Inferior parietal cortex (tissue), 1 donor: ENCODE measurements at regions not wholly inside any gene's neighbourhood (a gene's known extent, or its start where the extent isn't known, plus 50 kb on each side); places are given as distances from the start of the nearest gene placed in this dataset.
"Not testable (repeated sequence)": the region's sequence is repeated elsewhere in the genome, so short reads cannot be mapped to it uniquely, and the experiment has no call there.

Source experiments
- DNase-seq: peaks from one replicate; pipeline ENCODE4 v3.0.0-alpha.2; 2016; ENCODE audit errors: extremely low spot score

- DNase-seq, result no peak
Observed at GRCh38 chr15:77839970-77840905, 207.5 kb upstream of the LINGO1 start.

GRCh38 chr15:77839456-77839855, 206.7 kb upstream of the LINGO1 start:
- no peak for DNase-seq

- no peak for DNase-seq
Observed at GRCh38 chr15:77838595-77838994, 205.9 kb upstream of the LINGO1 start.

GRCh38 chr15:77838061-77838460, 205.3 kb upstream of the LINGO1 start:
- DNase-seq, result no peak

GRCh38 chr15:77837649-77838025, 204.9 kb upstream of the LINGO1 start:
- no peak for DNase-seq

- no peak for DNase-seq
Observed at GRCh38 chr15:77836906-77837648, 204.4 kb upstream of the LINGO1 start.

GRCh38 chr15:77836121-77836692, 203.5 kb upstream of the LINGO1 start:
- DNase-seq, result no peak

- no peak for DNase-seq
Observed at GRCh38 chr15:77834276-77834990, 201.7 kb upstream of the LINGO1 start.

GRCh38 chr15:77832874-77833273, 200.2 kb upstream of the LINGO1 start:
- DNase-seq, result no peak

- DNase-seq, result no peak
Observed at GRCh38 chr15:77831986-77832385, 199.3 kb upstream of the LINGO1 start.

GRCh38 chr15:77830051-77830468, 197.3 kb upstream of the LINGO1 start:
- DNase-seq, result no peak

- not testable (repeated sequence) for DNase-seq
Observed at GRCh38 chr15:77829331-77829730, 196.6 kb upstream of the LINGO1 start.

- no peak for DNase-seq
Observed at GRCh38 chr15:77827860-77828259, 195.1 kb upstream of the LINGO1 start.

GRCh38 chr15:77826006-77826695, 193.4 kb upstream of the LINGO1 start:
- DNase-seq, result no peak

GRCh38 chr15:77825546-77825945, 192.8 kb upstream of the LINGO1 start:
- DNase-seq, result no peak

- DNase-seq, result no peak
Observed at GRCh38 chr15:77825252-77825542, 192.5 kb upstream of the LINGO1 start.

- no peak for DNase-seq
Observed at GRCh38 chr15:77824361-77825251, 191.9 kb upstream of the LINGO1 start.

- DNase-seq, result no peak
Observed at GRCh38 chr15:77823736-77824135, 191.0 kb upstream of the LINGO1 start.

GRCh38 chr15:77822631-77823230, 190.0 kb upstream of the LINGO1 start:
- DNase-seq, result no peak

GRCh38 chr15:77821959-77822256, 189.2 kb upstream of the LINGO1 start:
- DNase-seq, result no peak
